Kidney epithelial cell (primary cell): ENCODE measurements at regions not wholly inside any gene's neighbourhood (a gene's known extent, or its start where the extent isn't known, plus 50 kb on each side); places are given as distances from the start of the nearest gene placed in this dataset.

ENCODE experiments used
- DNase-seq: peaks from one replicate; pipeline ENCODE4 v3.0.0-alpha.2; 2010; ENCODE audit warnings: low read depth
- H3K27me3 ChIP-seq: 2 replicates; pipeline ENCODE4 v1.6.0; 2011; ENCODE audit warnings: low read length; ENCODE audit not compliant: control insufficient read depth, insufficient read depth
- H3K36me3 ChIP-seq: 2 replicates; pipeline ENCODE4 v1.5.1; 2011; ENCODE audit warnings: low read length; ENCODE audit not compliant: control insufficient read depth, insufficient read depth
- H3K4me3 ChIP-seq: 2 replicates; pipeline ENCODE4 v1.5.1; 2011; ENCODE audit warnings: low read depth, mild to moderate bottlenecking, control low read depth, low read length
- TF ChIP-seq, protein P1 (sequence below): IDR thresholded peaks from 2 replicates; pipeline ENCODE4 v1.5.1; 2011; ENCODE audit warnings: mild to moderate bottlenecking, moderate library complexity, low read length, control low read depth, inconsistent platforms; ENCODE audit not compliant: insufficient read depth, poor library complexity, severe bottlenecking

DNA sequence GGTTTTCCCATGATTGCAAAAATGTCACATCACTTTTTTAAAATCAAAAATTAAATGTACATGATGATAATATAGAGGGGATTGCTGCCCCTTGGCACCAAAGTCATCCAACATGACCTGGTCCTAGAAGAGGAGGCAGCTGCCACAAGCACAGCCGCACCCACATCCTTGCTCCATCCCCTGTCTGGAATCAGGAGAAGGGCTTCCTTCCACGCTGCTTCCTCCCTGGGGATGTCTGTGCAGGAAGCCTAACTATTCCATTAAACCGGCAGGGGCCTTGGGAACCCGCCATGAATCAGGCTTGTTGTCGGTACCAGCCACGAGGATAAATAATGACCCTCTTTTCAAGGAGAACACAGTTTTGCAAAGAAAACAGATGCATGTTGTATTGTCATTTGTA lies 68.7 kb upstream of the AJAP1 start:
- no peak for DNase-seq
- TF ChIP-seq, protein P1, sequence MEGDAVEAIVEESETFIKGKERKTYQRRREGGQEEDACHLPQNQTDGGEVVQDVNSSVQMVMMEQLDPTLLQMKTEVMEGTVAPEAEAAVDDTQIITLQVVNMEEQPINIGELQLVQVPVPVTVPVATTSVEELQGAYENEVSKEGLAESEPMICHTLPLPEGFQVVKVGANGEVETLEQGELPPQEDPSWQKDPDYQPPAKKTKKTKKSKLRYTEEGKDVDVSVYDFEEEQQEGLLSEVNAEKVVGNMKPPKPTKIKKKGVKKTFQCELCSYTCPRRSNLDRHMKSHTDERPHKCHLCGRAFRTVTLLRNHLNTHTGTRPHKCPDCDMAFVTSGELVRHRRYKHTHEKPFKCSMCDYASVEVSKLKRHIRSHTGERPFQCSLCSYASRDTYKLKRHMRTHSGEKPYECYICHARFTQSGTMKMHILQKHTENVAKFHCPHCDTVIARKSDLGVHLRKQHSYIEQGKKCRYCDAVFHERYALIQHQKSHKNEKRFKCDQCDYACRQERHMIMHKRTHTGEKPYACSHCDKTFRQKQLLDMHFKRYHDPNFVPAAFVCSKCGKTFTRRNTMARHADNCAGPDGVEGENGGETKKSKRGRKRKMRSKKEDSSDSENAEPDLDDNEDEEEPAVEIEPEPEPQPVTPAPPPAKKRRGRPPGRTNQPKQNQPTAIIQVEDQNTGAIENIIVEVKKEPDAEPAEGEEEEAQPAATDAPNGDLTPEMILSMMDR: no peak
- H3K4me3 ChIP-seq: no peak overlapping the region
- no peaks in the 10 kb centered on the region for H3K27me3 ChIP-seq
- H3K36me3 ChIP-seq: no peaks in the 10 kb centered on the region

DNA sequence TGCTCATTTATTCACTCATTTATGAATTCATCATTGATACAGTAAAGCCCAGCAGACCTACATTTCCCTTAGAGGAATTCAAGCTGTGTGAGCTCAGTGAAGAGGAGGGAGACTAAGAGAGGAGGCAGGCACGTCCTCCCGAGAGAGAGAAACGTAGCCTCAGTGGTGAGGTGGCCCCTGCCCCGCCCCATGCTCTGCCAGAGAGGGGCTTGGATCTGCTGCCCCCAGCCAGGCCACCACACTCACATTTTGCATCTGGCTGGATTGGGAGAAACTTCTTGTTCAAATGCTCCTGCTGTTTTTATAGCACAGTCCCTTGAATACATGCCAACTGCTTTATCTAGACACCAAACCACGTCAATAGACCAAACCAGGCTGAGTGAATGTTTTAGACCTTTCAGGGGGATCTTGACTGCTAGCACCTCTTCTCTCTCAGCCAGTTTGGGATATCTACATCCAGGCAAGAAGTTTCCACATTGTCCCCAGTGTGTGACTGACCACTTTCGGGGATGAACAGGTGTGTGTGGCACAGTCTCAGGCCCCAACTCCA lies 67.7 kb upstream of the AJAP1 start:
- TF ChIP-seq, protein P1: no peak
- Histone ChIP-seq H3K36me3 (no peaks in the 10 kb centered on the region), H3K27me3 (no peaks in the 10 kb centered on the region), H3K4me3 (no peak overlapping the region)
- DNase-seq: no peak

DNA sequence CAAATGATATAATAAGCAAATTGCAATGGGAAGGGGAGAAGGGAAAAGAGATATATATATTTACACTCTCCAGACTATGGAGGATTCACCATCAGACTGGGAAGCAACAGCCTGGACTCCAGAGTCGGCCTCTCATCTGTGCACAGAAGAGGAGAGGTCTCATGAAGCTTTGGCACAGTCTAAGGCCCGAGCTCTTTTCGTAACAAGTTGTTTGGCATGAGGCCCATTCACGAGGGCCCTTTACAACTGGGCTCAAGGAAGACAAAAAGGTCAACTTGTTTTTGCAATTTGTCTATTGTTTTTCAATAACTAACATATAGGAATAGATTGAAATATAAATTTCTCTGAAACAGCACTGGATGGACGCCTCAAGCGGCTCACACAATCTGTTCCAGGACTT lies 66.7 kb upstream of the AJAP1 start:
- H3K27me3 ChIP-seq: no peaks in the 10 kb centered on the region
- H3K4me3 ChIP-seq: no peak overlapping the region
- TF ChIP-seq, protein P1: no peak
- H3K36me3 ChIP-seq: no peaks in the 10 kb centered on the region
- DNase-seq: no peak

DNA sequence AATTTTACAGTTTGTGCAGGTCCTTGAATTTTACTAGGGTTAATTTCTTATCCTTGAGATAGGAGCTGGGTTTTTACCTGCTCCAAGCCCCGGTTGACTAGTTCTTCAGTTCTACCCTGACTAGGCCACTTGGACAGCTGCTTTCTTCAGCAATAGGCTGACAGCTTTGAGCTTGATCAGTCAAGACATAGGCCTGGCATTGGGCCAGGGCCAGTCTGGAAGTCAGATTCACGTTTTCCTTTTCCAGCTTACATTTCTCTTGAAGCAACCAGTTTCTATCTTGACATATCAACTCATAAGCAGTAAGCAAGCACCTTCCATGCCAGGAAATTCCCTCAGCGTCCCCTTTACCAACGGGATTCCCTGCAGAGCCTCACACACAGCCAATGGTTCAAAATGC lies 63.7 kb upstream of the AJAP1 start:
- Histone ChIP-seq H3K27me3 (no peaks in the 10 kb centered on the region), H3K36me3 (no peaks in the 10 kb centered on the region)
- TF ChIP-seq, protein P1: no peak

DNA sequence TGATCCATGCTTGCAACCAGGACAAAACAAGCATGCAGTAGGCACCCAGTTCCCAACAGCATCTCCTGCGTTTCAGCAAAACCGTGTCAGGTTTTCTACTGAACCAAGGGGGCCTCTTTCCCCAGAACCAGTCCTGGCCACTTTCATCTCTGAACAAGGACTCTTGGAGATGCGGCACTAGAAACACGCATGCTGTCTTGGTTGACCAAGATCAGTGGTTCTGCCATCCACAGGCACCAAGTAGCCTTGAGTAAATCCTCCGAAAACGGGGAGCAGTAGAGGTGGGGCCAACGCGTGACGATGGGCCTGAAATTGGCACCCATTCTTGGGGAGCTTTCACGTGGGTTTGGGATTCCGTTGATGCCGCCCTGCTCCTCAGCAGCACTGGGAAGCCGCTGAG lies 62.5 kb upstream of the AJAP1 start:
- no peak overlapping the region for H3K4me3 ChIP-seq
- H3K27me3 ChIP-seq: no peaks in the 10 kb centered on the region
- DNase-seq: no peak
- TF ChIP-seq, protein P1: no peak
- no peaks in the 10 kb centered on the region for H3K36me3 ChIP-seq

More for the DNA sequence above, 63.7 kb upstream of the AJAP1 start:
- DNase-seq: no peak
- no peak overlapping the region for H3K4me3 ChIP-seq

DNA sequence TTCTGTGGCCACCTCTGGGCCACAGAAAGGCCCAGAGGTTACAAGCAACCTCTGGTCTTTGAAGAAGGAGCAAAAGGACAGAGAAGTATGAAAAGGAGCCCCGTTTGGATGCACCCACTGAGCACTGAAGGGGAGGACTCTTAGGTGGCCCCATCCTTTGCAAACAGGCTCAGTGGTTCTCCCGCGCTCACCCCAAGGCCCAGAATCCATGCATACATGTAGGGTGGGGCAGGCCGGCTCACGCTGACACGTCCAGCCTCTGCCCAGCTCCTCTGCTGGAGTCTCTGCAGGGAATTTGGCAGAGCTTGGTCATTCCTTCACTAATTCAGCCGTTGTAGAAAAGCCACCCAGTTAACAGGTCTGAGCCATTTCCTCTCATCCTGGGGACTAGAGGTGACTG lies 61.3 kb upstream of the AJAP1 start:
- TF ChIP-seq, protein P1: no peak
- H3K4me3 ChIP-seq: no peak overlapping the region
- no peaks in the 10 kb centered on the region for H3K27me3 ChIP-seq
- no peaks in the 10 kb centered on the region for H3K36me3 ChIP-seq
- DNase-seq: no peak
